GM19397 (cell line): ENCODE measurements at regions not wholly inside any gene's neighbourhood (a gene's known extent, or its start where the extent isn't known, plus 50 kb on each side); places are given as distances from the start of the nearest gene placed in this dataset.

ENCODE experiments used
- ATAC-seq: cut with Tn5 transposase; IDR thresholded peaks from one replicate; pipeline ENCODE4 v1.9.1; 2021; ENCODE audit warnings: mild to moderate bottlenecking, moderate library complexity; ENCODE audit not compliant: unreplicated experiment

DNA sequence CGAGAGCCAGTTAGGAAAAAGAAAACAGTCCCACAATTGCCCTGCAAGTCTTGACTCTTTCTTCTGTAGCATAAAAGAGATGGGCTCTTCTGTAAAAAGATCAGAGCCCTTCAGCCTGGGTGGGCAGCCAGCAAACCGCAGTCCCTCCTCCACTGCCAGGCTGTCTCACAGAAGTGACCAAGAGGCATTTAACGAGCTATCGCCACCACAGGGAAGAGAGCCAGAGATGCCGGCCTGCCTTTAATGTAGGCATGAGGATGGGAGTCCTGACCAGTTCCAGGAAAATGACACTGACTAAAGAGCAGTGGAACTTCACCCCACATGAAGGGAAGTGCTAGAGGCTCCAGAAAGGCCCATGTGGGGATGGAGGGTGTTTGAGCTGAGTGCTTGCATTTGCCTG, 264.6 kb downstream of the NDUFS4 start:
- no peak for ATAC-seq

GRCh38 chr5:53825926-53826325, 265.5 kb downstream of the NDUFS4 start:
- no peak for ATAC-seq

GRCh38 chr5:53826504-53826903, 266.1 kb downstream of the NDUFS4 start:
- ATAC-seq = no peak

DNA sequence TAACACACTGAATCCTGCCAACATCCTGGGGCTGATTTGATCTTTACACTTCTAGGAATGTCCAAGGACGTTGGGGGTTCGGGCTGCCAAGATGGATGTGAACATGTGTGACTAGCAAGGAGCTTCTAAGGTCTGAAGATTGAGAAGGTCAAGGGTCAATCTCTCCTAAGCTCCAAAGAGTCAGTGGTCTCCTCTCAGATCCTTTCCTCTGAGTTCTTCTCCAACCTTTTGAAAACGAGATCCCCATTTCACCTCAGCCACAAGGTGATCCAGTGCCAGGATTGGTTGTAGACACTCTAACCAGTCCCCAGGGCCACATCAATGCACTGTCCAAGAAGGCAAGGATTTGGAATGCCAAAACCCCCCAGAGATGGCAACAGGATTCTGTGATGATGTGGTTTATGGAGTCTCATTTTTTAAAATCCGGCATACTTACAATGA, 266.8 kb downstream of the NDUFS4 start:
- no peak for ATAC-seq

DNA sequence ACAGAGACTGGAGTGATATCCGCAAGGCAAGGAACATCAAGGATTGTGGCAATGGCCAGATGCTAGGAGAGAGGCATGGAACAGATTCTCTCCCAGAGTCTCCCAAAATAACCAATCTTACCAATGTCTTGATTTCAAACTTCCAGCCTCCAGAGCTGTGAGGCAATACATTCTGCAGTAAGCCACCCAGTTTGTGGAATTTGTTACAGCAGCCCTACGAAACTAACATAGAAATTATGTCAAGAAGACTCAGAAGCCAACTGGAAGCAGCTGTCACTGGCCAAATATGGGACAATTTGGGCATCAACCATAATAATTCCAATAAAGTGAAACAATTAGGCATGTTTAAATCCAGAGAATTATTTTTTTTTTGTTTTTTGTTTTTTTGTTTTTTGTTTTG, 271.1 kb downstream of the NDUFS4 start:
- ATAC-seq = no peak
